ENCODE measurements at regions not wholly inside any gene's neighbourhood (a gene's known extent, or its start where the extent isn't known, plus 50 kb on each side); places are given as distances from the start of the nearest gene placed in this dataset.

DNA sequence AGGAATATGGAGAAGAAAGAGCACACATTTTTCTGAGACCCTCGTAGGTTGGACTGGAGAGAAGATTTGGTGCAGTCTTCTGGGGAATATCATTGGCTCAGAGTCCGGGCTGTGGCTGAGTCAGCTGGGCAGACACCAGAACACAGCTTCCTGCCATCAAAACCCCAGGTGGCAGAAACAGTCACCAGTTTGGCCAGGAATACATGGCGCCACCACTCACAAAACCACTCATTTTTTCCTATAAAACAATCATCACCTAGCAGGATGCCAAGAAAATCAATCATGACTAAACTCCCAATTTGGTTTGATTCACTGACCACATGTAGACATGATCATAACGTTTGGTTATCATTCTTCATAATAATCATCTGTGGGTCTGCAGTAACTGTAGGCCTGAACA is 178.1 kb upstream of the PBX1 start:
- TF ChIP-seq, protein P1, sequence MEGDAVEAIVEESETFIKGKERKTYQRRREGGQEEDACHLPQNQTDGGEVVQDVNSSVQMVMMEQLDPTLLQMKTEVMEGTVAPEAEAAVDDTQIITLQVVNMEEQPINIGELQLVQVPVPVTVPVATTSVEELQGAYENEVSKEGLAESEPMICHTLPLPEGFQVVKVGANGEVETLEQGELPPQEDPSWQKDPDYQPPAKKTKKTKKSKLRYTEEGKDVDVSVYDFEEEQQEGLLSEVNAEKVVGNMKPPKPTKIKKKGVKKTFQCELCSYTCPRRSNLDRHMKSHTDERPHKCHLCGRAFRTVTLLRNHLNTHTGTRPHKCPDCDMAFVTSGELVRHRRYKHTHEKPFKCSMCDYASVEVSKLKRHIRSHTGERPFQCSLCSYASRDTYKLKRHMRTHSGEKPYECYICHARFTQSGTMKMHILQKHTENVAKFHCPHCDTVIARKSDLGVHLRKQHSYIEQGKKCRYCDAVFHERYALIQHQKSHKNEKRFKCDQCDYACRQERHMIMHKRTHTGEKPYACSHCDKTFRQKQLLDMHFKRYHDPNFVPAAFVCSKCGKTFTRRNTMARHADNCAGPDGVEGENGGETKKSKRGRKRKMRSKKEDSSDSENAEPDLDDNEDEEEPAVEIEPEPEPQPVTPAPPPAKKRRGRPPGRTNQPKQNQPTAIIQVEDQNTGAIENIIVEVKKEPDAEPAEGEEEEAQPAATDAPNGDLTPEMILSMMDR (IDR thresholded peaks at IDR 0.05), result no peak
- TF ChIP-seq POLR2A (IDR thresholded peaks at IDR 0.05), result no peak

Measured in Peyer's patch (tissue), 4 donors.